Left colon (tissue), 2 donors: ENCODE measurements at regions not wholly inside any gene's neighbourhood (a gene's known extent, or its start where the extent isn't known, plus 50 kb on each side); places are given as distances from the start of the nearest gene placed in this dataset.

Source experiments
- ATAC-seq: fragments of 200-7000 bp; cut with Tn5 transposase; one replicate; pipeline ENCODE4 v1.9.1; 2020; ENCODE audit warnings: mild to moderate bottlenecking, moderate library complexity
- DNase-seq, 2 donors: peaks; one replicate each; pipeline ENCODE4 v3.0.0-alpha.2; 2020
- intact Hi-C, 2 donors: fragments of 100-400 bp; cut with DNase I in 1 of 2; cut with micrococcal nuclease in 1 of 2; formaldehyde crosslinking; loops; one replicate each; pipeline versions ENCODE4 v1.11.2 to v1.14.0; 2022; cut with DNase I, micrococcal nuclease
- donor health status: DM: no; HTN: no; CAD: no.
- donor health status: DM: yes; HTN: yes; CAD: no.

- intact Hi-C loops, result no loop called here
- DNase-seq, result no peak
- ATAC-seq, result no peak
Measured at GRCh38 chr5:88502179-88503040, 233.8 kb upstream of the TMEM161B start.

- no peak for ATAC-seq
- intact Hi-C loops, result no loop called here
- no peak for DNase-seq
Measured at GRCh38 chr5:88495810-88496209, 227.2 kb upstream of the TMEM161B start.

- DNase-seq, result no peak
Measured at GRCh38 chr5:88490874-88491273, 222.2 kb upstream of the TMEM161B start.

GRCh38 chr5:88489364-88489763, 220.7 kb upstream of the TMEM161B start:
- DNase-seq, result no peak
- intact Hi-C loops, result no loop called here
- ATAC-seq, result no peak

More at GRCh38 chr5:88490874-88491273, 222.2 kb upstream of the TMEM161B start:
- intact Hi-C loops, result no loop called here
- ATAC-seq, result no peak

- intact Hi-C loops, result no loop called here
- no peak for DNase-seq
- ATAC-seq, result no peak
Measured at GRCh38 chr5:88488561-88488960, 219.9 kb upstream of the TMEM161B start.

- ATAC-seq, result no peak
- no peak for DNase-seq
- intact Hi-C loops, result no loop called here
Measured at GRCh38 chr5:88488130-88488529, 219.5 kb upstream of the TMEM161B start.

- intact Hi-C loops, result no loop called here
- no peak for ATAC-seq
- no peak for DNase-seq
Measured at GRCh38 chr5:88487066-88487465, 218.4 kb upstream of the TMEM161B start.

- intact Hi-C loops, result no loop called here
- no peak for ATAC-seq
Measured at GRCh38 chr5:88486431-88486830, 217.8 kb upstream of the TMEM161B start.

GRCh38 chr5:88485531-88485930, 216.9 kb upstream of the TMEM161B start:
- no peak for DNase-seq
- ATAC-seq, result no peak
- intact Hi-C loops, result no loop called here

More at GRCh38 chr5:88486431-88486830, 217.8 kb upstream of the TMEM161B start:
- DNase-seq, result no peak

GRCh38 chr5:88483964-88484672, 215.5 kb upstream of the TMEM161B start:
- no peak for DNase-seq
- intact Hi-C loops, result no loop called here
- no peak for ATAC-seq

- intact Hi-C loops, result no loop called here
- DNase-seq (no peak), ATAC-seq (no peak)
Measured at GRCh38 chr5:88480801-88481499, 212.3 kb upstream of the TMEM161B start.

- intact Hi-C loops, result no loop called here
- DNase-seq, result no peak
- ATAC-seq, result no peak
Measured at GRCh38 chr5:88480245-88480644, 211.6 kb upstream of the TMEM161B start.

- DNase-seq, result no peak
- no peak for ATAC-seq
- intact Hi-C loops, result no loop called here
Measured at GRCh38 chr5:88474574-88474973, 205.9 kb upstream of the TMEM161B start.

GRCh38 chr5:88470745-88471144, 202.1 kb upstream of the TMEM161B start:
- ATAC-seq (peak; percentile 84), DNase-seq (no peak)
- intact Hi-C loops, result no loop called here

- DNase-seq, result no peak
- ATAC-seq, result no peak
- intact Hi-C loops, result no loop called here
Measured at GRCh38 chr5:88459971-88460370, 191.3 kb upstream of the TMEM161B start.

GRCh38 chr5:88452820-88453219, 184.2 kb upstream of the TMEM161B start:
- ATAC-seq (no peak), DNase-seq (no peak)
- intact Hi-C loops, result no loop called here

GRCh38 chr5:88450239-88450638, 181.6 kb upstream of the TMEM161B start:
- intact Hi-C loops, result no loop called here
- ATAC-seq (no peak), DNase-seq (no peak)

- no peak for ATAC-seq
- DNase-seq, result no peak
- intact Hi-C loops, result no loop called here
Measured at GRCh38 chr5:88438006-88438405, 169.4 kb upstream of the TMEM161B start.

GRCh38 chr5:88436290-88436689, 167.6 kb upstream of the TMEM161B start:
- ATAC-seq, result no peak
- DNase-seq, result no peak
- intact Hi-C loops, result no loop called here

GRCh38 chr5:88428633-88429032, 160.0 kb upstream of the TMEM161B start:
- no peak for DNase-seq
- no peak for ATAC-seq
- intact Hi-C loops, result no loop called here
